ENCODE measurements at regions not wholly inside any gene's neighbourhood (a gene's known extent, or its start where the extent isn't known, plus 50 kb on each side); places are given as distances from the start of the nearest gene placed in this dataset.

DNA sequence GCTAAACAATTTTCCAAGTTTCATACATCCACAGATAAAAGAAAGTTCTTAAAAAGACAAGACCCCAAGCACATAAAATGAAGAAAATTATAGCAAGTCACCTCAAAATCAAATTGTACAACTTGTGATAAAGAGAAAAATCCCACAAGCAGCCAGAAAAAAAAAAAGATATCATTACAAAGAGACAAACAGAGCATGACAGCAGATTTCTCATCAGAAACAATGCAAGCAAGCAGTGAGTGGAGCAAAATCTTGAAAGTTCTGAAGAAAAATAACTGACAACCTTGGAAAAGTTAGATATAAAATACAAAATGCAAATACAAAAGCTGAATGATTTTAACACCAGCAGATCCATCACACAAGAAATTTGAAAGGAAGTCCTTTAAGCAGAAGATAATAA lies 194.5 kb upstream of the SOX5 start:
- TF ChIP-seq, protein P1, sequence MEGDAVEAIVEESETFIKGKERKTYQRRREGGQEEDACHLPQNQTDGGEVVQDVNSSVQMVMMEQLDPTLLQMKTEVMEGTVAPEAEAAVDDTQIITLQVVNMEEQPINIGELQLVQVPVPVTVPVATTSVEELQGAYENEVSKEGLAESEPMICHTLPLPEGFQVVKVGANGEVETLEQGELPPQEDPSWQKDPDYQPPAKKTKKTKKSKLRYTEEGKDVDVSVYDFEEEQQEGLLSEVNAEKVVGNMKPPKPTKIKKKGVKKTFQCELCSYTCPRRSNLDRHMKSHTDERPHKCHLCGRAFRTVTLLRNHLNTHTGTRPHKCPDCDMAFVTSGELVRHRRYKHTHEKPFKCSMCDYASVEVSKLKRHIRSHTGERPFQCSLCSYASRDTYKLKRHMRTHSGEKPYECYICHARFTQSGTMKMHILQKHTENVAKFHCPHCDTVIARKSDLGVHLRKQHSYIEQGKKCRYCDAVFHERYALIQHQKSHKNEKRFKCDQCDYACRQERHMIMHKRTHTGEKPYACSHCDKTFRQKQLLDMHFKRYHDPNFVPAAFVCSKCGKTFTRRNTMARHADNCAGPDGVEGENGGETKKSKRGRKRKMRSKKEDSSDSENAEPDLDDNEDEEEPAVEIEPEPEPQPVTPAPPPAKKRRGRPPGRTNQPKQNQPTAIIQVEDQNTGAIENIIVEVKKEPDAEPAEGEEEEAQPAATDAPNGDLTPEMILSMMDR (IDR thresholded peaks at IDR 0.05; ENCODE audit: extremely low read depth, low read depth, low read length), result no peak
- H3K9me3 ChIP-seq (ENCODE audit: low read depth, low read length), result no peaks in the 10 kb centered on the region
- H3K4me1 ChIP-seq (ENCODE audit: insufficient read depth, low read length), result no peaks in the 10 kb centered on the region
- no peaks in the 10 kb centered on the region for H3K79me2 ChIP-seq (ENCODE audit: insufficient read depth, low read length)
- no peak overlapping the region for H3K27ac ChIP-seq (ENCODE audit: low read depth, low read length)
- H4K20me1 ChIP-seq (ENCODE audit: insufficient read depth, low read length), result no peaks in the 10 kb centered on the region
- DNase-seq (ENCODE audit: insufficient read length, low spot score, missing footprints), result no peak
- no peaks in the 10 kb centered on the region for H3K27me3 ChIP-seq (ENCODE audit: insufficient read depth, low read length)
- no peak overlapping the region for H3K4me3 ChIP-seq (ENCODE audit: insufficient read depth, low read length)
- H3K4me2 ChIP-seq (ENCODE audit: insufficient read depth, low read length), result no peak overlapping the region
- no peak overlapping the region for H2AFZ ChIP-seq (ENCODE audit: low read length)
- H3K36me3 ChIP-seq (ENCODE audit: insufficient read depth, low read length), result no peaks in the 10 kb centered on the region

DNA sequence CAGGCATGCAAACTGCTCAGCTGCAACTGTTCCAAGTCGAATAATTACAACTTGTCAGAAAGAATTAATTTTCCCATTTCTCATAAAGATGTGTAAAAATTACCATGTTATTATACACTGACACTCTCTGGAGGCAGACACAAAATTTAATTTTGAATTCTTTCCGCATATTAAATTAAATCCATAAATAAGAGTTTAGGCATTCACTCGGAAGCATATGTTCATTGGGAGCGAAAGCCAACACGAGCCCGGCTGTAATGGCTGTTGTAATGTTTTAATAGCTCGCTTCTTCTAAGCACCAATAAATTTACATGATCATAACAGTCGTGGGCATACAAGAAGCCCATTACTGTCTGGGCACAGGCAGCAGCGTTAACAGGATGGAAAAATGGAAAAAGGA lies 189.6 kb upstream of the SOX5 start:
- Histone ChIP-seq H3K36me3 (ENCODE audit: insufficient read depth, low read length) (no peaks in the 10 kb centered on the region), H2AFZ (ENCODE audit: low read length) (no peak overlapping the region), H3K4me1 (ENCODE audit: insufficient read depth, low read length) (no peaks in the 10 kb centered on the region), H3K27ac (ENCODE audit: low read depth, low read length) (no peak overlapping the region), H3K79me2 (ENCODE audit: insufficient read depth, low read length) (no peaks in the 10 kb centered on the region), H3K4me2 (ENCODE audit: insufficient read depth, low read length) (no peak overlapping the region), H3K4me3 (ENCODE audit: insufficient read depth, low read length) (no peak overlapping the region), H4K20me1 (ENCODE audit: insufficient read depth, low read length) (no peaks in the 10 kb centered on the region), H3K27me3 (ENCODE audit: insufficient read depth, low read length) (no peaks in the 10 kb centered on the region), H3K9me3 (ENCODE audit: low read depth, low read length) (no peaks in the 10 kb centered on the region)
- no peak for DNase-seq (ENCODE audit: insufficient read length, low spot score, missing footprints)
- TF ChIP-seq, protein P1 (IDR thresholded peaks at IDR 0.05; ENCODE audit: extremely low read depth, low read depth, low read length), result no peak

DNA sequence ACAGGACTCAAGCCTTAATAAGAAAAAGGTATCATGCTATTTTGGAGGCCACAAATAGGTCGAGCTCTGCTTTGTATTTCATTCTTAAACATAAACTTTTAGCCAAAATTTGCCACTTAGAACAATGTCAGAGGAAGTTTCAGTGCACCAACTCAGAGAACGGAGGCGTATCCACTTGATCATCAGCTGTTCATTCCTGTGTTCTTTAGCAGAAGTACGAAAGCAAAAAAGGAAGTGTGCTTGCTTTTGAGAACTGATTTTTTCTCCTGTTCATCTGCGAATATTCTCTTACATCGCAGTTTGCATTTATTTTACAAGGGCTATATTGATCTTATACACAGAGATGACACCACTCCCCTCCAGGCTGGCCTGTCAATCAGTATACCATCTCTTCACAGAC lies 188.6 kb upstream of the SOX5 start:
- TF ChIP-seq, protein P1 (IDR thresholded peaks at IDR 0.05; ENCODE audit: extremely low read depth, low read depth, low read length), result no peak
- Histone ChIP-seq H3K4me2 (ENCODE audit: insufficient read depth, low read length) (no peak overlapping the region), H3K79me2 (ENCODE audit: insufficient read depth, low read length) (no peaks in the 10 kb centered on the region), H3K9me3 (ENCODE audit: low read depth, low read length) (no peaks in the 10 kb centered on the region), H3K36me3 (ENCODE audit: insufficient read depth, low read length) (no peaks in the 10 kb centered on the region), H3K27me3 (ENCODE audit: insufficient read depth, low read length) (no peaks in the 10 kb centered on the region), H4K20me1 (ENCODE audit: insufficient read depth, low read length) (no peaks in the 10 kb centered on the region), H2AFZ (ENCODE audit: low read length) (no peak overlapping the region), H3K4me3 (ENCODE audit: insufficient read depth, low read length) (no peak overlapping the region), H3K4me1 (ENCODE audit: insufficient read depth, low read length) (no peaks in the 10 kb centered on the region), H3K27ac (ENCODE audit: low read depth, low read length) (no peak overlapping the region)
- DNase-seq (ENCODE audit: insufficient read length, low spot score, missing footprints), result no peak

DNA sequence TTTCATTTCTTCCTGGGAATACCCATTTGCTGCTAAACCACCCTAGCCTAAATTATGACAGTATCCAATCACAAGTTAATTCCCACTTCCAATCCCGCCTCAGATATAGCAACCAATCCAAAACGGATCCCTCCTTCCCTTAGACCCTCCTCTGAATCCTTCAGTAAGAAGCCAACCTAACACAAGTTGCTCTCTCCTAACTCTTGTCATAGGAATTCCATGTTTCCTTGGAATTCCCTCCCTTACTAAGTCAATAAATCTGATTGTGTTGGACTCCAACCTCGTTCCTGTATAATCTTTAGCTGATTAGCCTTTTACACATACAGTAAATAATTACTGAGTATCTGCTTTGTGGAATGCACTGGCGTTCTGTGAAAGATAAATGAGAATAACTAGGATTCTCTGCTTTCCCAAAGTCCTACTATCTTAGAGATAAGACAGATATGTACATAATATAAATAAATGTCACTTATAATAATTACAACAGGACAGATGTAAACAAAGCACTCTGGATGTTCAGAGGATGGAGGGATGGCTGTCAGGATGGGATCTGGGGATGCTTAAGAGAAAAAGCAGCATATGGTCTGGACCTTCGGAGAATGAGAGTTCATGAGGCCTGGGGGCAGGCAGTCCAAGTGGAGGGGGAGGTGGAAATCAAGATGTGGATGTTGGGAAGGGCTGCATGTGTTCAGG lies 185.8 kb upstream of the SOX5 start:
- no peak overlapping the region for H3K4me2 ChIP-seq (ENCODE audit: insufficient read depth, low read length)

More for the DNA sequence above, 185.8 kb upstream of the SOX5 start:
- no peaks in the 10 kb centered on the region for H3K36me3 ChIP-seq (ENCODE audit: insufficient read depth, low read length)
- no peaks in the 10 kb centered on the region for H4K20me1 ChIP-seq (ENCODE audit: insufficient read depth, low read length)
- TF ChIP-seq, protein P1 (IDR thresholded peaks at IDR 0.05; ENCODE audit: extremely low read depth, low read depth, low read length), result no peak
- no peak overlapping the region for H2AFZ ChIP-seq (ENCODE audit: low read length)
- no peak overlapping the region for H3K4me3 ChIP-seq (ENCODE audit: insufficient read depth, low read length)
- no peaks in the 10 kb centered on the region for H3K4me1 ChIP-seq (ENCODE audit: insufficient read depth, low read length)
- no peaks in the 10 kb centered on the region for H3K27me3 ChIP-seq (ENCODE audit: insufficient read depth, low read length)
- no peak overlapping the region for H3K27ac ChIP-seq (ENCODE audit: low read depth, low read length)
- no peak for DNase-seq (ENCODE audit: insufficient read length, low spot score, missing footprints)
- H3K9me3 ChIP-seq (ENCODE audit: low read depth, low read length), result no peaks in the 10 kb centered on the region
- H3K79me2 ChIP-seq (ENCODE audit: insufficient read depth, low read length), result no peaks in the 10 kb centered on the region
